Esophagus squamous epithelium (tissue), 5 donors: ENCODE measurements at regions not wholly inside any gene's neighbourhood (a gene's known extent, or its start where the extent isn't known, plus 50 kb on each side); places are given as distances from the start of the nearest gene placed in this dataset.

Experiments
- DNase-seq: peaks from one replicate; lab custom pipeline; 2025; lab: John Stamatoyannopoulos, UW
- H3K27ac ChIP-seq, 4 donors: fragments of 200-600 bp; sonication (generic); one replicate each; pipeline ENCODE4 v1.5.1; 2016 to 2019; ENCODE audit warnings: mild to moderate bottlenecking in 1 of 4
- H3K27me3 ChIP-seq, 4 donors: fragments of 200-600 bp; sonication (generic); 1 replicate in 3 of 4; 2 replicates in 1 of 4; pipeline versions ENCODE4 v1.5.1 to v1.6.0; 2017 to 2021; ENCODE audit warnings: antibody characterized with exemption in 1 of 4
- H3K36me3 ChIP-seq, 3 donors: fragments of 200-600 bp; sonication (generic); one replicate each; pipeline ENCODE4 v1.5.1; 2016 to 2019
- H3K4me1 ChIP-seq, 3 donors: fragments of 200-600 bp; sonication (generic); one replicate each; pipeline ENCODE4 v1.5.1; 2017 to 2019
- H3K4me3 ChIP-seq, 4 donors: fragments of 200-600 bp; sonication (generic); 1 replicate in 3 of 4; 2 replicates in 1 of 4; pipeline ENCODE4 v1.5.1; 2016 to 2019; ENCODE audit warnings: mild to moderate bottlenecking in 2 of 4, moderate library complexity in 1 of 4
- H3K9me3 ChIP-seq, 3 donors: fragments of 200-600 bp; sonication (generic); one replicate each; pipeline ENCODE4 v1.5.1; 2016 to 2019
- POLR2A ChIP-seq, 4 donors: fragments of 450-650 bp; IDR thresholded peaks; one replicate each; pipeline ENCODE4 v1.6.1; 2017; ENCODE audit warnings: antibody characterized with exemption in 4 of 4, mild to moderate bottlenecking in 4 of 4, moderate library complexity in 3 of 4
- WGBS, 2 donors: methylation state at CpG; one replicate each; pipeline ENCODE4 v1.1.5; 2018; 5-methylcytosine and 5-hydroxymethylcytosine counted together
- intact Hi-C: fragments of 100-400 bp; cut with DNase I; formaldehyde crosslinking; loops from one replicate; pipeline ENCODE4 v1.15.0; 2022
- TF ChIP-seq, protein P1 (sequence below), 6 experiments: fragments of 450-650 bp in 4 of 6; fragments of 200-600 bp in 2 of 6; sonication (generic) in 2 of 6; IDR thresholded peaks; one replicate each; pipeline ENCODE4 v1.5.1; 2016 to 2019; ENCODE audit warnings: antibody characterized with exemption in 6 of 6, mild to moderate bottlenecking in 4 of 6, moderate library complexity in 4 of 6
- donor health status: DM: yes; HTN: yes; CAD: no.

GRCh38 chr5:28557114-28557513 is 1518.7 kb upstream of the CDH9 start:
- peaks cover 0 to 11% (median 0%) of the 10 kb centered on the region in 3 donors for H3K9me3 ChIP-seq

DNA sequence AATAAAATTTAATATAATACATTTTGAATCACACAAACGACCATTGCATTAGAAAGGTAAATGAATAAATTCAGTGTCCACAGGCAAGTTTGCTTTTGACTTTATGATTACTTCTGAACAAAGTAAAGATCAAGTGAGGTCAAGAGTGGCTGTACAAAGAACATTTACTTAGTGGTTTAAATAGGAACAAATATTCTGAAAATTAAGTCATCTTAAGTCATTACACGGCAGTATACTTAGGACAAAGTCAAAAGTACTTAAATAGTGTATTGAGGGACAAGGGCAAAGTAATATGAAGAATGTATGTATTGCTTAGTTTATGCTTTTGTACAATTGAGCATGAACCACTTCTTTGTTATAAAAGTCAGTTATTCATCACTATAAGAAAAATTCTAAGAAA is 1511.2 kb upstream of the CDH9 start:
- no peaks in the 10 kb centered on the region for H3K4me1 ChIP-seq
- intact Hi-C loops, result no loop called here
- 36 to 45% methylated on average over 2 of the region's 2 CpGs for WGBS, 2 donors
- peaks cover 0 to 4% (median 0%) of the 10 kb centered on the region in 3 donors for H3K9me3 ChIP-seq
- H3K27ac ChIP-seq, result no peak overlapping the region
- no peaks in the 10 kb centered on the region for H3K27me3 ChIP-seq
- TF ChIP-seq, protein P1, sequence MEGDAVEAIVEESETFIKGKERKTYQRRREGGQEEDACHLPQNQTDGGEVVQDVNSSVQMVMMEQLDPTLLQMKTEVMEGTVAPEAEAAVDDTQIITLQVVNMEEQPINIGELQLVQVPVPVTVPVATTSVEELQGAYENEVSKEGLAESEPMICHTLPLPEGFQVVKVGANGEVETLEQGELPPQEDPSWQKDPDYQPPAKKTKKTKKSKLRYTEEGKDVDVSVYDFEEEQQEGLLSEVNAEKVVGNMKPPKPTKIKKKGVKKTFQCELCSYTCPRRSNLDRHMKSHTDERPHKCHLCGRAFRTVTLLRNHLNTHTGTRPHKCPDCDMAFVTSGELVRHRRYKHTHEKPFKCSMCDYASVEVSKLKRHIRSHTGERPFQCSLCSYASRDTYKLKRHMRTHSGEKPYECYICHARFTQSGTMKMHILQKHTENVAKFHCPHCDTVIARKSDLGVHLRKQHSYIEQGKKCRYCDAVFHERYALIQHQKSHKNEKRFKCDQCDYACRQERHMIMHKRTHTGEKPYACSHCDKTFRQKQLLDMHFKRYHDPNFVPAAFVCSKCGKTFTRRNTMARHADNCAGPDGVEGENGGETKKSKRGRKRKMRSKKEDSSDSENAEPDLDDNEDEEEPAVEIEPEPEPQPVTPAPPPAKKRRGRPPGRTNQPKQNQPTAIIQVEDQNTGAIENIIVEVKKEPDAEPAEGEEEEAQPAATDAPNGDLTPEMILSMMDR (IDR thresholded peaks at IDR 0.05), result no peak
- no peak for TF ChIP-seq POLR2A (IDR thresholded peaks at IDR 0.05)
- H3K4me3 ChIP-seq, result no peak overlapping the region
- DNase-seq, result no peak
- H3K36me3 ChIP-seq, result no peaks in the 10 kb centered on the region

More at GRCh38 chr5:28557114-28557513, 1518.7 kb upstream of the CDH9 start:
- TF ChIP-seq, protein P1 (IDR thresholded peaks at IDR 0.05), result no peak
- TF ChIP-seq POLR2A (IDR thresholded peaks at IDR 0.05), result no peak
- no peak for DNase-seq
- H3K4me3 ChIP-seq, result no peak overlapping the region
- no peaks in the 10 kb centered on the region for H3K36me3 ChIP-seq
- H3K27ac ChIP-seq, result no peak overlapping the region
- H3K4me1 ChIP-seq, result no peaks in the 10 kb centered on the region
- intact Hi-C loops, result no loop called here
- no peaks in the 10 kb centered on the region for H3K27me3 ChIP-seq

GRCh38 chr5:28548856-28549255 is 1510.5 kb upstream of the CDH9 start:
- DNase-seq, result no peak
- intact Hi-C loops, result no loop called here
- whole genome bisulfite sequencing, 2 donors, result 19 to 33% methylated on average over 1 of the region's 1 CpG
- Histone ChIP-seq H3K4me1 (no peaks in the 10 kb centered on the region), H3K36me3 (no peaks in the 10 kb centered on the region), H3K27ac (no peak overlapping the region), H3K27me3 (no peaks in the 10 kb centered on the region), H3K9me3 (peaks cover 0 to 4% (median 0%) of the 10 kb centered on the region in 3 donors), H3K4me3 (no peak overlapping the region)
- TF ChIP-seq, protein P1 (IDR thresholded peaks at IDR 0.05), result no peak
- no peak for TF ChIP-seq POLR2A (IDR thresholded peaks at IDR 0.05)

DNA sequence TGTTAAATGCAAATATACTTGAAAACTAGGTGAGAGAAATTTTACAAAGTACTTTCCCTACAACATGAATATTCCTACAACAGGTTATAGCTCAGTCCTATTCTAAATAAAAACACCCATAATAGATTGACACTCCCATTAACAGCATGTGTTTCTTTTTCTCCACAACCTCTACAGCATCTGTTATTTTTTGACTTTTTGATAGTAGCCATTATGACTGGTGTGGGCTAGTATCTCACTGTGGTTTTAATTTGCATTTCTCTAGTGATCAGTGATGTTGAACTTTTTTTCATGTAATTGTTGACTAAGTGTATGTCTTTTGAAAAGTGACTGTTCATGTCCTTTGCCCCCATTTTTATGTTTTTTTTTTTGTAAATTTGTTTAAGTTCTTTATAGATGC is 1506.1 kb upstream of the CDH9 start:
- intact Hi-C loops, result no loop called here
- Histone ChIP-seq H3K4me1 (no peaks in the 10 kb centered on the region), H3K9me3 (no peaks in the 10 kb centered on the region), H3K27ac (no peak overlapping the region), H3K36me3 (no peaks in the 10 kb centered on the region), H3K4me3 (no peak overlapping the region), H3K27me3 (no peaks in the 10 kb centered on the region)
- no peak for DNase-seq
- TF ChIP-seq POLR2A (IDR thresholded peaks at IDR 0.05), result no peak
- TF ChIP-seq, protein P1 (IDR thresholded peaks at IDR 0.05), result no peak

DNA sequence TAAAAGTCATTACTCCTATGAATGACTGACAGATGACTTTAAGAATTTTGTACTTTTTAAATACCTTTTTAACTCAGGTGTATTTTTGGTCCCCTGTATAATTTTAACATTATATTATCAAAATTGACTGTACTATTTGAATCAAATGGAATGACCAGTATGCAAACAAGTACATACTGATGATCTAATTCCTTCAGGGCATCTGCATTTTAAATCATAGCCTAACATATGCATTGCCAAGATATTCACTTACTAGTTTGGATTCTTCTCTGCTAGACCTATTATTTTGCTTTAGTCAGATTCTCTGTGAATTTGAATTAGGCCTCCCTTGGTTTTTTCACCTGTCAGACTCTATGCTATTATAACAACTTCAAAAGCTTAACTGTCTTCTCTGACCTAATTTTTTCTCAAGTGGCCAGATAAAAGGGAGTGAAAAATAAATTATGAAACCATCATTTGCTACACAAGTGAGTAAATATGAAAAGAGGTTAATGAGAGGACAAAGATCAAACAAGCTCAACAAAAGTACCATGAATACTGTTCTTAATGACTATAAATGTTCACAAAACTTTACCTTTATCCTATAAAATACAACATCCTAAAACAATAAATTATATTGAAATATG is 1505.2 kb upstream of the CDH9 start:
- intact Hi-C loops, result no loop called here
- Histone ChIP-seq H3K27me3 (no peaks in the 10 kb centered on the region), H3K36me3 (no peaks in the 10 kb centered on the region), H3K27ac (no peak overlapping the region), H3K4me3 (no peak overlapping the region), H3K9me3 (no peaks in the 10 kb centered on the region), H3K4me1 (no peaks in the 10 kb centered on the region)
- DNase-seq, result no peak
- TF ChIP-seq POLR2A (IDR thresholded peaks at IDR 0.05), result no peak
- TF ChIP-seq, protein P1 (IDR thresholded peaks at IDR 0.05), result no peak
